AG04450 (cell line): ENCODE measurements at regions not wholly inside any gene's neighbourhood (a gene's known extent, or its start where the extent isn't known, plus 50 kb on each side); places are given as distances from the start of the nearest gene placed in this dataset.

ENCODE experiments used
- CTCF ChIA-PET: fragments of 300-600, 350-600 bp; formaldehyde crosslinking; extraction: SDS; loops from one replicate; lab custom pipeline; 2022; ENCODE audit warnings: antibody characterized with exemption, inconsistent platforms; lab: Charles Lee
- POLR2A ChIA-PET: fragments of 350-600 bp; formaldehyde crosslinking; extraction: SDS; loops from one replicate; lab custom pipeline; 2021; ENCODE audit warnings: antibody characterized with exemption, inconsistent platforms; lab: Yijun Ruan, JAX
- DNase-seq: peaks from one replicate; pipeline ENCODE4 v3.0.0-alpha.2; 2011; ENCODE audit warnings: low read depth, low spot score
- H3K27ac ChIP-seq: one replicate; pipeline ENCODE4 v1.5.1; 2012; ENCODE audit warnings: low read depth, low read length, control low read depth
- H3K27me3 ChIP-seq: one replicate; pipeline ENCODE4 v1.6.0; 2012; ENCODE audit warnings: low read length; ENCODE audit not compliant: control insufficient read depth, insufficient read depth
- H3K4me3 ChIP-seq: 2 replicates; pipeline ENCODE4 v1.5.1; 2011; ENCODE audit warnings: mild to moderate bottlenecking, low read depth, low read length, control low read depth
- H3K9me3 ChIP-seq: 2 replicates; pipeline ENCODE4 v1.5.1; 2012; ENCODE audit warnings: low read length; ENCODE audit not compliant: control insufficient read depth, insufficient read depth
- TF ChIP-seq, protein P1 (sequence below): IDR thresholded peaks from 2 replicates; pipeline ENCODE4 v1.5.1; 2011; ENCODE audit warnings: low read depth, low read length, control low read depth, inconsistent platforms

DNA sequence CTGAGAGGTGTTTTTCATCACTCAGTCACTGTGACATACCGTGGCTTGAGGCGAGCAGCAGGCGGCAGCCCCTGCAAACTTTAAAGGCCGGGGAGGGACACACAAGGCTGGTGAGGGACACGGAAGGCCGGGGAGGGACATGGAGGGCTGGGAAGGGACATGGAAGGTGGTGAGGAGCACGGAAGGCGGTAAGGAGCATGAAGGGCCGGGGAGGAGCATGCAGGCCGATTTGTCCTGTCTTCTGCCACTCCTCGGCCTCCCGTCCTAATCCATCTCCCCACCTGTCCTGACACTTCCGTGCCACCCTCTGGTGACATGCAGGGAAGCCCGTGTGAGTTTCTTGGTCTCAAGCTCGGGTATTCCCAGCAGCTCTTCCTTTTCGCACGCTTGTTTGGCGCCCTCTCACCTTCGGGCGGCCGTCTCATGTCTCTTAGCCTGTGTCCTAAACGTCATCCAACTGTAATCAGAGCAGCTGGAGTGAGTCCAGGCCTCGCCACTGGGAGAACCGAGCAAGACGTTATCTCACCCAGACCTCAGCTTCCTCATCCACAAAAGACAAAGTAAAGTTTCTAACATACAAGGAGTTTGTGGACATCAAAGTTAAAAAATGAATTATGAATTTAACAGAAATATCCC is 126.5 kb downstream of the MRPL36 start:
- CTCF ChIA-PET = no interaction called here
- Histone ChIP-seq H3K27me3 (peaks cover 35% of the 10 kb centered on the region), H3K9me3 (no peaks in the 10 kb centered on the region; the same call in 1 of the 2 replicates), H3K27ac (no peak overlapping the region), H3K4me3 (no peak overlapping the region)
- POLR2A ChIA-PET = no interaction called here
- no peak for DNase-seq
- TF ChIP-seq, protein P1, sequence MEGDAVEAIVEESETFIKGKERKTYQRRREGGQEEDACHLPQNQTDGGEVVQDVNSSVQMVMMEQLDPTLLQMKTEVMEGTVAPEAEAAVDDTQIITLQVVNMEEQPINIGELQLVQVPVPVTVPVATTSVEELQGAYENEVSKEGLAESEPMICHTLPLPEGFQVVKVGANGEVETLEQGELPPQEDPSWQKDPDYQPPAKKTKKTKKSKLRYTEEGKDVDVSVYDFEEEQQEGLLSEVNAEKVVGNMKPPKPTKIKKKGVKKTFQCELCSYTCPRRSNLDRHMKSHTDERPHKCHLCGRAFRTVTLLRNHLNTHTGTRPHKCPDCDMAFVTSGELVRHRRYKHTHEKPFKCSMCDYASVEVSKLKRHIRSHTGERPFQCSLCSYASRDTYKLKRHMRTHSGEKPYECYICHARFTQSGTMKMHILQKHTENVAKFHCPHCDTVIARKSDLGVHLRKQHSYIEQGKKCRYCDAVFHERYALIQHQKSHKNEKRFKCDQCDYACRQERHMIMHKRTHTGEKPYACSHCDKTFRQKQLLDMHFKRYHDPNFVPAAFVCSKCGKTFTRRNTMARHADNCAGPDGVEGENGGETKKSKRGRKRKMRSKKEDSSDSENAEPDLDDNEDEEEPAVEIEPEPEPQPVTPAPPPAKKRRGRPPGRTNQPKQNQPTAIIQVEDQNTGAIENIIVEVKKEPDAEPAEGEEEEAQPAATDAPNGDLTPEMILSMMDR = no peak

GRCh38 chr5:1672396-1672795 is 127.2 kb downstream of the MRPL36 start:
- H3K9me3 ChIP-seq = no peaks in the 10 kb centered on the region; the same call in 1 of the 2 replicates
- POLR2A ChIA-PET = no interaction called here
- TF ChIP-seq, protein P1 = no peak
- no peak for DNase-seq
- peaks cover 42% of the 10 kb centered on the region for H3K27me3 ChIP-seq
- CTCF ChIA-PET = no interaction called here
- H3K4me3 ChIP-seq = no peak overlapping the region
- H3K27ac ChIP-seq = no peak overlapping the region

DNA sequence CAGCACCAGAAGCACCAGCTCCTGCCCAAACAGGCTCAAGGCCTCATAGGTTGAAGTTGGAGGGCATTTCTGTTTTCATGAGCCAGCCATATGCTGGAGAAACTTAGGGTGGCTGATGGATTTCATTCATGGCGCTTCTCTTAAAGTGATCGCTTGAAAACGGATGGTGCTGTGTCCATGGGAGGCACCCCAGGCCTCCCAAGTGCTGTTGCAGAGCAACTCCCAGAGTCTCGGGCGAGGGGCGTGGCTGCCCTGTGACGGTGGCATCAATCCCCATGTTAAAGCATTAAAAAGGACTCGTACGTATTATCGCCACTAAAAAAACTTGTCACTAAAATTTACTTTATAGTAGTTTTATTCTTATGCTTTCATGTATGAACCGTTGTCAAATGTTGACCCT is 128.3 kb downstream of the MRPL36 start:
- TF ChIP-seq, protein P1 = no peak
- ChIA-PET POLR2A (no interaction called here), CTCF (no interaction called here)
- Histone ChIP-seq H3K9me3 (no peaks in the 10 kb centered on the region; the same call in 1 of the 2 replicates), H3K27me3 (peaks cover 48% of the 10 kb centered on the region), H3K27ac (no peak overlapping the region), H3K4me3 (no peak overlapping the region)
- no peak for DNase-seq

- no peak overlapping the region for H3K27ac ChIP-seq
- DNase-seq = no peak
- CTCF ChIA-PET = no interaction called here
- H3K27me3 ChIP-seq = peaks cover 53% of the 10 kb centered on the region
- TF ChIP-seq, protein P1 = no peak
- no peak overlapping the region for H3K4me3 ChIP-seq
- no peaks in the 10 kb centered on the region; the same call in 1 of the 2 replicates for H3K9me3 ChIP-seq
- POLR2A ChIA-PET = no interaction called here
Observed at GRCh38 chr5:1670351-1670750, 129.3 kb downstream of the MRPL36 start.

DNA sequence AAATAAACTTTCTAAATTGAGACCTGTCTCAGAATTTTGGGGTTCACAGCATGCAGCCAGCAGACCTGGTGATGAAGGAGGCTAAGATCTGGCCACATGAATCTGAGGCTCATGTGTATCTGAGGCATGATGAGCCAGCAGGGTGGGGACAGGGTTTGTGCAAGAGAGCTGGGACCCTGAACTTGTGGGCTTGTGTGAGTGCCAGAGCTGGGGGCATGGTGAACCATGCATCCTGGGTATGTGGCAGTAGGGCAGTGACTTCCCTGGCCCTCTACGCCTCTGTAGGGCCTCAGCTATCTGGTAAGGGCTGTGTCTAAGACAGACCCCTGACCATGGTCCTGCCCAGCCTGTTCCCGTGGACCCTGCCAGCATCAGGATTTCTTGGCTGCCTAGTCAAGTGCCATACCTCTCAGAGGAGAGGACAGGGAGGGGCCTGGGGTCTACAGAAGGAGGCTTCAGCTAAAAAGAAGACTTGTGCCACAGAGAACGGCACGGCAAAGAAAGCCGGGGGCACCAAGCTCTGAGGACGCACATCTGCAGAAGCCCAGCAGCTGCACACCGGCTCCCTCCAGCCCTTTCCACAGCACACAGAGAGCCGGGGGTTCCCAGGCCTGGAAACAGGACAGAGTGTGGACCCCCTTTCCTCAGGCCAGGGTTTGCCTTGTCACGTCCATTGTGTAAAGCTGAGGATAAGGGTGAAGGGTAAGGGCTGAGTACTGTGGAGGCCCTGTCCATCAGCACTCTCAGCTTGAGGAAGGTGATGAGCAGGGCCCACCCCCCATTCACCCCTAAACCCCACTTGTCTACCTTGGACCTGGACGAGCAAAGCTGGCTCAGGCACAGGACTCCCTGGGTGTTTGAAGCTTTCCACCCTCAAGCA is 130.1 kb downstream of the MRPL36 start:
- POLR2A ChIA-PET = no interaction called here

More for the DNA sequence above, 130.1 kb downstream of the MRPL36 start:
- H3K9me3 ChIP-seq = no peaks in the 10 kb centered on the region; the same call in 1 of the 2 replicates
- peaks cover 50% of the 10 kb centered on the region for H3K27me3 ChIP-seq
- TF ChIP-seq, protein P1 = no peak
- H3K27ac ChIP-seq = no peak overlapping the region
- no peak for DNase-seq
- no peak overlapping the region for H3K4me3 ChIP-seq
- CTCF ChIA-PET = interaction anchor here (1.4 kb wide), 1 partner anchor 24 kb away, joined by 4 read pairs; no protein-coding TSS in a partner anchor
